Peyer's patch (tissue), 4 donors: ENCODE measurements at regions not wholly inside any gene's neighbourhood (a gene's known extent, or its start where the extent isn't known, plus 50 kb on each side); places are given as distances from the start of the nearest gene placed in this dataset.

Source experiments
- POLR2A ChIP-seq, 2 donors: fragments of 450-650 bp; IDR thresholded peaks; one replicate each; pipeline ENCODE4 v1.5.1; 2017; ENCODE audit warnings: antibody characterized with exemption in 2 of 2, mild to moderate bottlenecking in 2 of 2, moderate library complexity in 2 of 2
- TF ChIP-seq, protein P1 (sequence below), 6 experiments: fragments of 450-650 bp in 4 of 6; fragments of 200-600 bp in 2 of 6; sonication (generic) in 1 of 6; IDR thresholded peaks; one replicate each; pipeline ENCODE4 v1.5.1; 2017 to 2019; ENCODE audit warnings: antibody characterized with exemption in 6 of 6, mild to moderate bottlenecking in 3 of 6, moderate library complexity in 1 of 6

DNA sequence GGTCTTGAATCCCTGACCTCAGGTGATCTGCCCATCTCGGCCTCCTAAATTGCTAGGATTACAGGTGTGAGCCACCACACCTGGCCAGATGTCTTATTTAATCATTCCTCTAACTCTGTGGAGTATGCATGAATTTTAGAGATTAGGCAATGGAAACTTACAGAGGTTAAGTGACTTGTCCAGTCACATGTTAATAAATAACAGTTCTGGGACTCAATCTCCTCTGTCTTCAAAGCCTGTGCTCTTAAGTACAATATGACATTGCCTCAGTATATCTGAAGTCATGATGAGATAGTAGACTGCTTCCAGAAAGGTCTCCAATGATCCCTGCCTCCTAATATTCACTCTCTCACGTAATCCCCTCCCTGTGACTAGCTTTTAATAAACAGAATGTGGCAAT, 72.9 kb upstream of the TDRD3 start:
- TF ChIP-seq, protein P1, sequence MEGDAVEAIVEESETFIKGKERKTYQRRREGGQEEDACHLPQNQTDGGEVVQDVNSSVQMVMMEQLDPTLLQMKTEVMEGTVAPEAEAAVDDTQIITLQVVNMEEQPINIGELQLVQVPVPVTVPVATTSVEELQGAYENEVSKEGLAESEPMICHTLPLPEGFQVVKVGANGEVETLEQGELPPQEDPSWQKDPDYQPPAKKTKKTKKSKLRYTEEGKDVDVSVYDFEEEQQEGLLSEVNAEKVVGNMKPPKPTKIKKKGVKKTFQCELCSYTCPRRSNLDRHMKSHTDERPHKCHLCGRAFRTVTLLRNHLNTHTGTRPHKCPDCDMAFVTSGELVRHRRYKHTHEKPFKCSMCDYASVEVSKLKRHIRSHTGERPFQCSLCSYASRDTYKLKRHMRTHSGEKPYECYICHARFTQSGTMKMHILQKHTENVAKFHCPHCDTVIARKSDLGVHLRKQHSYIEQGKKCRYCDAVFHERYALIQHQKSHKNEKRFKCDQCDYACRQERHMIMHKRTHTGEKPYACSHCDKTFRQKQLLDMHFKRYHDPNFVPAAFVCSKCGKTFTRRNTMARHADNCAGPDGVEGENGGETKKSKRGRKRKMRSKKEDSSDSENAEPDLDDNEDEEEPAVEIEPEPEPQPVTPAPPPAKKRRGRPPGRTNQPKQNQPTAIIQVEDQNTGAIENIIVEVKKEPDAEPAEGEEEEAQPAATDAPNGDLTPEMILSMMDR (IDR thresholded peaks at IDR 0.05): no peak
- no peak for TF ChIP-seq POLR2A (IDR thresholded peaks at IDR 0.05)
